AG20443 (cell line): ENCODE measurements at regions not wholly inside any gene's neighbourhood (a gene's known extent, or its start where the extent isn't known, plus 50 kb on each side); places are given as distances from the start of the nearest gene placed in this dataset.
"Not testable (repeated sequence)": the region's sequence is repeated elsewhere in the genome, so short reads cannot be mapped to it uniquely, and the experiment has no call there.

Experiments used
- DNase-seq: peaks from one replicate; pipeline ENCODE4 v3.0.0; 2012; ENCODE audit warnings: low spot score, mixed read lengths

DNA sequence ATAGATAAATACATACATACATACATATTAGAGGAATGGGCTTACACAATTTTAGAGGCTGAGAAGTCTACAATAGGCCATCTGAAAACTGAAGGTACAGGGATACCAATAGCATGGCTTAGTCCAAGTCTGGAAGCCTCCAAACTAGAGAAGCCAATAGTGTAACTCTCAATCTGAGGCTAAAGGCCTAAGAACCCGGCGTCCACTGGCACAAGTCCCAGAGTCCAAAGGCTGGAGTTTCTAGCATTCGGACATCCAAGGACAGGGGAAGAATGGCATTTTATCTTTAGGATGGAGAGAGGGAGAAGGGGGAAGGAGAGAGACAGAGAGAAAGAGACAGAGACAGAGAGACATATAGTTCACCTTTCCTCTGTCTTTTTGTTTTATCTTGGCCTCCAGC is 63.7 kb upstream of the SYT4 start:
- DNase-seq = no peak

DNA sequence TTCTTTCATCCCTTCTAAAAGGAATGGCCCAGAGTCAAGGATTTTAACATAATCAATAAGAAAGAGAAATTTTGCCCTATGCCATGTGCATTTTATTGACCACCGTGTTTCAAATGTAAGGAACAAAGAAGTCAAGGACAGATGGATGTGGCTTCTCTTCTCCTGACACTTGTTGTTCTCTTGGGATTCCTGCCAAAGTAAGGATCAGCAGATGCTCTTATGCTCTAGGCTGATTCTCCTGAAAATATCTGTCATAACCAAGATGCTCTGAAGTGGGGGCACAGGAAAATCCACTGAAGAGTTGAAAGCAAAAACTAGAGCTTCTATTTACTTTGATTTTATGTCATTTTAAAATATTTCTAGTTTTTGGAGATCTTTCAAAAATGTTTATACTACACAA is 72.9 kb upstream of the SYT4 start:
- DNase-seq = no peak

DNA sequence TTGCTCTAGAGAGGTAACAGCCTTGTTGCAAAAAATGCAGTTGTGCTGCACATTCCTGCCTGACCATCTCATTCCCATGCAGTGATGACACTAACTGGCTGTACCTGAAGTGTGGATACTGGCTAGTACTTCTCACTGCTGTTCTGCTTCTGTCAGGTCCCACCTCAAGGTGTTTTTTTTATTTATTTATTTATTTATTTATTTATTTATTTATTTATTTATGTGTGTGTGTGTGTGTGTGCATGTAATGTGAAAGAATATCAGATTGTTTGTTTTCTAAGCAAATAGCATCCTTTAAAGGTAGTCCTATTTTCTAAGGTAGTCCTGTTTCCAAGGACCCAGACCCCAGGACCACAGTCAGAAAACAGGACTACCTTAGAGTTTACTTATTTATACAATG is 87.2 kb upstream of the SYT4 start:
- DNase-seq = no peak

DNA sequence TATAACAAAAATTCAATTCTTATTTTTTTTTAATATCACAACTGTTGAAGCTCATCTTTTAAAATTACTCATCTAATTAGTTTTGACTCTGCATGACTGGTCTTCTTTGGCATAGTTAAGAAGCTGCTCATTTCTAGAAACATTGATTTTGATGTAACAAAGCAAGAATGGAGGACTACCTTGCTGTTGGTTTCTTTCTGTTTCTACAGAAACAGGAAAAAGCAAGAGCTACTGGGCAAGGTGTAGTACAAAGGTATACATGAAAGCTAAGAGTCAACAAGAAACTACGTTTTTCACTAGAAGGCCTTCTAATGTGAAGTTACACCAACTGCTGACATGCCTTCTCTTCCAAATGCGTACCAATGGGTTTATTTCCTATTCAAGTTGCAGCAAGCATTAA is 90.6 kb upstream of the SYT4 start:
- no peak for DNase-seq

DNA sequence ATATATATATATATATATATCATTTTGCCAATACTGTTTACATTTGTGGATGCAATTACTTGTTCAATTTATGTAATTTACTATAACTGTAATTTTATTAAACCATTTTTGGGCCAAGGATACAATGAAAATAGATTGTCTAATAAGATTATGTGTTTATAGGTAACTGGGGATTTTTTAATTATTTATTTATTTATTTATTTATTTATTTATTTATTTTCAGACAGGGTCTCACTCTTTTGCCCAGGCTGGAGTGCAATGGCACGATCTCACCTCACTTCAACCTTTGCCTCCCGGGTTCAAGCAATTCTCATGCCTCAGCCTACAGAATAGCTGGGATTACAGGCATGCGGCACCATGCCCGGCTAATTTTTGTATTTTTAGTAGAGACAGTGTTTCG is 92.0 kb upstream of the SYT4 start:
- DNase-seq = not testable (repeated sequence)

DNA sequence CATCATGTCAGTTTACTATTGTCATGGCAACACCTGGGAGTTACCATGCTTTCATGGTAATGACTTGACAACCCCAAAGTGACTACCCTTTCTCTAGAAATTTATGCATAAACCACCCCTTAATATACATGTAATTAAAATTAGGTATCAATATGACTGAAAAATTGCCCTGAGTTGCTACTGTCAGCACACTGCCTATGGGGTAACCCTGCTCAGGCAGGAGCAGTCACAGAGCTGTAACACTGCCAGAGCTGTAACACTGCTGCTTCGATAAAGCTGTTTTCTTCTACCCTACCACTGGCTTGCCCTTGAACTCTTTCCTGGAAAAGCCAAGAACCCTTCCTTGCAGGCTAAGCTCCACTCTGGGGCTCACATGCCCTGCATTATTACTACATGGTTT is 95.5 kb upstream of the SYT4 start:
- no peak for DNase-seq

DNA sequence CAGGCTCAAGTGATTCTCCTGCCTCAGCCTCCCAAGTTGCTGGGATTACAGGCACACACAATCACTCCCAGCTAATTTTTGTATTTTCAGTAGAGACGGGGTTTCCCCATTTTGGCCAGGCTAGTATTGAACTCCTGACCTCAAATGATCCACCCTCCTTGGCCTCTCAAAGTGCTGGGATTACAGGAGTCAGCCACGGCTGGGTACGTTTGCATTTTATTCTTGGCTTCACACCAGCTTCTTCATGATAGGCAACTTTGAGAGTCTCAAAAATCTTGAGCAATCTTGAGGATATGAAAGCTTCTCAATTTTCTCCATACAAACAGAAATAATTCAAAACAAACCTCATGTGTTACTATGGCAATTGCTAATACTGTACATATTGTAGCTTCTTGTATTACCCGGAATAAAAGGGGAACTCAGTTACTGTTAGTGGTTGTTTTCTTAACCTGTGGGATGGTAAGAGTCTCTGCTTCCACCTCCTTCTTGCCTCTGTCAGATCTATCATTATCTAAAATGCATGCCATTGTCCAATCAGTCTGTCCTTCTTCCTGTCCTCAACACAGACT is 102.9 kb upstream of the SYT4 start:
- DNase-seq = no peak

DNA sequence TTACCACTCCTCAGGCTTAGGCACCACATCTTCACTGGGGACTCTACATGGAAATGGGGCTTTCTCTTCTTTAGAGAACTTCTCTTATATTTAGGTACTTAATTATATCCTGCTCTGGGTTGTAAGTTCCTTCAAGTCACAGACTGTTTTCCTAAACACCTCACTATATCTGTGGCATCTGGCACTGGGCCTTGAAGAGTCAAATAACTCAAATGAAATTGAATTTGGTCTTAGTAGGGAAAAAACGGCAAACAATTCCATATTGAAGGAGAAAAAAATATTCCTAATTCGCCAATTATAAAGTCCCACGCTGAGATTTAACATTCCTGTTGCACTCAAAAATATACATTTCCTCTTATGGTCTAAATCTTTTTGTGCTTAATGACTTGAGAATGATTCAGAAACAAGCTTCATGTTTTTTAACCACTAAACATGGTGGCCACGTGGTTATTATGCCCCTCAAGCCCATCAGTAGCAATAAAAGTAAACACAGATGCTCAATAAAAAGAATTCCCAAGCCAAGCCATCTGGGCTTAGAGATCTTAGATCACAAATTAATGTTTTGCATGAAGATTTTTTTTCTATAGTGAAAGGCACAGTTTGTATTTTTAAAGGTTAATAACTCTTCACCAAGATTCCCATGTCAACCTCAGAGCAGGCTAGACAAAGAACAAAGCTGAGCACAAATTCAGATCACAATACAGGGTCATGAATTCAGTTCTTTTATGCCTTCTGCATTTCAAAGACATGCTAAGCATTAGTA is 105.5 kb upstream of the SYT4 start:
- no peak for DNase-seq

DNA sequence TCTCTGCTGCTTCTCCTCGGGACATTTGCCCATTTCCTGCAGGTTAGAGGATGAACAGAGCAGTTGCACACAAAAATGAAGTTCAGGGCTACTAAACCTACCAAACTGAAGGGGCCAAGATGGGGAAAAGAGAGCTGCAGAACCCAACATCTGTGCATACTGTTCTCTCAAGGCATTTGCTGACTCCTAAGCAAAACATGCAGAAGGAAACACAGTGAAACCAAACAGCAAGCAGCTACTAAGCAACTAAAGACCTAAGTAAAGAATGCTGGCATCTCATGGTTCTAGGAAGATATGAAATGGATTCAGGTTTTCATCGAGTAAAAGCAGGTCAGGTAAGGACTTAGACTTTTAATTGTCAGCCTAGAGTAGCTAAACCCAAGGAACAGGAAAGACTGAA is 111.9 kb upstream of the SYT4 start:
- DNase-seq = no peak

DNA sequence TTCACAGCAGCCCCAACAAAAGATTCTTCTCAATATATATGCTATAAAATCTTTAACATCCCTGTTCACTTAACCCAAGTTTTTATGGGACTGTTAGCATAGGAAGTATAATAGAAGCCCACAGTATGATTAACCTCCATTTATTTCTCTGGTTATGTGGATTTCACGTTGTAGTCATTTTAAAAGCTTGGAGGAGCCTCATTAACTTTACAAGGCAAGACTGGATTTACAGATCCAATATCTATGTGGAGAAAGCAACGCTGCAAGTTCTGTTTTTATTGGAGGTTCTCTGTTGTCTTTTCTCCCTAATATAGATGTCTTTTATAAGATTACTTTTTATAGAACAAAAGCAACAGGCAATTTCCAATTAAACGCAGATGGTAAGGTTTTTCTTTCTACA is 114.9 kb upstream of the SYT4 start:
- DNase-seq = no peak

DNA sequence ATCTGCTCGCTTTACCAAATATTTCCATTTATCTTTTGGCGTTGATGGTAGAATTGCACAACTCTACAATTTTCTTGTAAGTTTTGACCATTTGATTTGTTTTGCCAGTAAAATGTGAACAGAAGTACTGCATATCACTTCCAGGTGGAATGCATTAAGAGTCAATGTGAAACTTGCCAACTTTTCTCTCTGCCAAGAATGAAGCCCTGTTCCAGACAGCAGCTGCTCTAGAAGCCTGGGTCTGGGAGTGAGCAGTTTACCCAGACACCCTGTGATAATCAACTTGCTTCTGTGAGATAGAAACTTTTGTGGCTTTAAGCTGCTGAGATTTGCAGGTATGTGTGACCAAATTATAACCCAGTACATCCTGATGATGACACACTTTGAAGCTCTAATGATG is 115.9 kb upstream of the SYT4 start:
- no peak for DNase-seq

DNA sequence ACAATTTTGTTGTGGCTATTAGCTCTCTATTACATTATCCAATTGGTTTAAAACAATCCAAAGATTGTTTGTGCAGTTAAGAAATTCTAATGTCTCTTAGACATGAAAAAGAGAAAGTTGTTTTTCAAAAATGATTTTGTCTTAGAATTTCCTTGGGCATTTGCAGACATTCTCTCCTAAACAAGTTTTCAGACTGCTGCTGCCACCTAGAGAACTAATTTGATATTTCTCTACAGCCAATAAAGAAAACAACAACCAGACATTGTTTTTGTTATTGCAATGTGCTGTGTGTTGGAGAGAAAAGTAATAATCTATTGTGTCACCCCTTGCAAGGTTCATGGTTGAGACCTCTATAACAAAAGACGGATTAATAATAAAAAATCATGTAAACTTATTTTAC is 119.0 kb upstream of the SYT4 start:
- peak; percentile 16 for DNase-seq

DNA sequence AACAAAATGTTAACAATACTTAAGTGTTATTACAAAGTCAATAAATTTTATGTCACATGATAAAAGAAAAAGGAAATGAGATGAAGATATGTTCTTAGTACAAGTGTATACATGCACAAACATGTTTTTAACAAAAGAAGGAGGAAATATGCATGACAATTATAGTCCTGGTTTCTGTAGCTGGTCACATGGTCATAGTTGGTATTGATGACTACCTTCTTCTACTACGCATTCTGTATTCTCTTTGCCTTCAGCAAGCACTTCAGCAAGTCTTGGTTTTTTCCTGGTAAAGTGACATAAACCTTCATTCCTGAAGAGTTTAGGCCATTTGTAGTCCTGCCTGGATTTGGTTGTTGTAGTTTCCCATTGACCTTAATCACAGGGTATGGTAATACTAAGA is 121.3 kb upstream of the SYT4 start:
- no peak for DNase-seq

DNA sequence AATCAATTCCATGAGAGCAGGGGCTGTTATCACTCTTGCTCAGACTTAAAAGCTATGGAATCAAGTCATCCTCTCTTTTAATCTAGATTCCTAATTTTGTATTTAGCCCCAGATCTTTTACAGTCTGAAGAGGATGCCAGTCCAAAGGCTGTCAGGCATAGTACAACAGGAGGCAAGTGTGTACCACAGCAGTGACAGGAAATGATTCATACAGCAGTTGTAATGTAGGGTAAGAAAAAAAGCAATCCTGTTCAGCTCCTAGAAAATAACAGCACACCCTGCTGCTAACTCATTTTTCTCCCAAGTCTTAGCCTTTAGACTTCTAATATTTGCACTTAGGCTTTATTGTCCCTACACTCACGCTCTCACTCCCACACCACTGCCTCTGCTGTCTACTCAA is 127.8 kb upstream of the SYT4 start:
- no peak for DNase-seq

DNA sequence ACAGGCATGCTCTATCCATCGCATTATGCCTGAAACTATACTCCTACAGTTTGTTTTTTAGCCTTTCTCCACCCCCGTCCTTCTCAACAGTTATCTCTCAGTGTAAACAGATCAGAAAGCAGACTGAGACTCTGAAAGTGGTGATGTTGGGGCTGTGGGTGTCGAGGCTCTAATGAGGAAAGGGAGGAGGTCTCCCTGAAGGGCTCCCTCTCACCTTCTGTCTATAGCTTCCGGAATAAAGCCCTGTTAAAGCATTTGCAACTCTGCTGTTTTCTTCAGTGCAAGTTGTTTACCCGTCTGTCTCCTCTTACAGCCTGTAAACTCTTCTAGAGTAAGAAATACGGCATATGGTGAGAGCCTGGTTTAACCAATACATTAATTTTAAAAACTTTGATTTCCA is 136.7 kb upstream of the SYT4 start:
- DNase-seq = no peak

DNA sequence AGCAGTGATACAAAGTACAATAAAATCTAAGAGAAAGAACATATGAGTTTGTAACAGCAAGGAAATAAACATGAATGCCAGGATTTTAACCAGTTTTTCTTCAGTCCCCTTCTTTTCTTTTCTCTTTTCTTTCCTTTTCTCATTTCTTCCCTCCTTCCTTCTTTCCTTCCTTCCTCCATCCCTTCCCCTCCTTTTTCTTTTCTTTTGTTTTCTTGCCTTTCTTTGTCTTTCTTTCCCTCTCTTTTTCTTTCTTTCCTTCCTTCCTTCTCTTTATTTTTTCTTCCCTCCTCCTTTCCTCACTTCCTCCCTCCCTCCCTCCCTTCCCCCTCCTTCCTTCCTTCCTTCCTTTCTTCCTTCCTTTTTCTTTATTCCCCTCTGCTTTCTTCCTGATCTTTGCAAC is 142.8 kb upstream of the SYT4 start:
- DNase-seq = no peak

DNA sequence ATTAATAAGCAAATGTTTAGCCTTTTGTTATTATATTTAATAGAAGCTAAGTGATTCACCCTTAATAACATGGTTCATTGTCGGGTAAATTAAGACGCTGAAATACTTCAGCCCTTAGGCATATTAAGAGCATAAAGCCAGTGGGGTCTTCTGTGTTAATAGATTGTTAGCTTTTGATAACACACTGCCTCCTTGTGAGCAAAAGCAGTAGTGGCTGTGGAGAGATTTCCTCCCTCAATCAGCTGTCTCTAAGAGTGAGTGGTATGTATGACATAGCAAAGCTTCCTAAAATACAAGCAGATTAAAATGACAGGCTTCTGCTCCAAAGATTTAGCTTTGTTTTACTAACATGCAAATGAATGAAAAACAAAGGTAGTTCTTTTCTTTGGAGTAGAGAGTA is 143.7 kb upstream of the SYT4 start:
- no peak for DNase-seq

DNA sequence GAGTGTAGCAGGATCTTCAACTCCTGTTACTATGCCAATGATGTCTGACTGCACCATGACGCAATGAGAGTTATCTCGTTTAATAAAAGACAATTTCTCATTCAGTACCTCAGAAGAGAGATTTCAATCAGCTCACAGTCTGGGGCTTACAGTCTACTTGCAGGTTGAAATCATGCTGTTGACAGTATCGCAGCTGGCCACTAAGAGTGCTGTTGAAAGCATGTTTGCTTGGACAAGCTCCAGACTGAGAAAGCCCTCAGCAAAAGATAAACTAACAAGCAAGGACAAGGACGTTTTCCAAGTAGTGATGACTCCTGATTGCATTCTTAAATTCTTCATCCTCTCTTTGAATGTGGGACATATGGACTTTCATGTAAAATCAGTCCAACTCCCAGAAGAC is 145.2 kb upstream of the SYT4 start:
- peak; percentile 9 for DNase-seq

DNA sequence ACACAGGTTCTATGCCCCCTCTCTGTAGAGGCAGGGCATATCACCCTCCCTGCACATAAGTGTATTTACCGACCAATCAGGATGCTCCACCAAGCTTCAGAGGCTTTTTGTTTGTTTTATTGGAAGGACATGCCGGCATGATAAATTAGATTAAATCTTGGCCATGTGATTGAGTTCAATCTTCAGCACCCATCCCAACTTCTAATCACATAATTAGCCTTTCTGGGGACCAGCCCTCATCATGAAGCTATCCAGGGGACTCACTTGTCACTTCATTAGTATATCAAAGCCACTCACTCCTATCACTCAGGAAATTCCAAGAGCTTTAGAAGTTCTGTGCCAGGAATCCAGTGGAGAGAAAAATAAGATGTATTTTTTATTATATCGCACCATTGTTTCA is 158.6 kb upstream of the SYT4 start:
- DNase-seq = no peak

DNA sequence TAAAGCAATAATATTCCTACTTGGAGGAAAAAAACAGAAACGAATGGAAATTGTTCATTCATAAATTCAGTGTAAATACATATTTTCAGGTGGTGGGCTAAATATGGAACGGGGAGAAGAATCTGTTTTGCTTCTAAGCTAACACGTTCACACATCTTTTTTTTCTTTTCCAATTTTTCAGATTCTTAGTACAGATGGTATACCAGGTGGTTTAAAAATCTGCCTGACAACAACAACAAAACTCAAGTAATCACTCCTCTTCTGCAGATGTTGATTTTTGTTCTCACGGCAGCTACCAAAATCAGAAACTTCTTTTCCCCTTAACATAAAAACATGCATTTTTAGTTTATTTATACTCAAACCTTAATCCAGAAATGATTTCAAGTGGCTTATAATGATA is 164.8 kb upstream of the SYT4 start:
- no peak for DNase-seq

DNA sequence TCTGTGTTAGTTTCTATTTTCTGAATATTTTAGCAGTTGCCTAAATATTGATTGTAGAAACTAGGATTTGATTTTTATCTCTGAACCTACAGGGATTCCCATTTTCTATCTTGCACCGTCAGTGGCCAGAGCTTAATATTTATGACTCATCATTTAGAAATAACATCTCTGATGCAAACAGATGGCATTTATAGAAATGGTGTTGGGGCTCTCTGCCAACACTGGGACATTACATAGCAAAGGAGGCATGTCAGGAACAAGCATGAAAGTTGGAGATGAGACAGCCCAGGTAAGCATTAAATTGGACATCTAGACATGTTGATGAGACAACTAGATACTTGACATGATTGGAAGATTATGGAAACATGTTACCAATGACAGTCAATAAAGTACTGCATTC is 165.3 kb upstream of the SYT4 start:
- no peak for DNase-seq

DNA sequence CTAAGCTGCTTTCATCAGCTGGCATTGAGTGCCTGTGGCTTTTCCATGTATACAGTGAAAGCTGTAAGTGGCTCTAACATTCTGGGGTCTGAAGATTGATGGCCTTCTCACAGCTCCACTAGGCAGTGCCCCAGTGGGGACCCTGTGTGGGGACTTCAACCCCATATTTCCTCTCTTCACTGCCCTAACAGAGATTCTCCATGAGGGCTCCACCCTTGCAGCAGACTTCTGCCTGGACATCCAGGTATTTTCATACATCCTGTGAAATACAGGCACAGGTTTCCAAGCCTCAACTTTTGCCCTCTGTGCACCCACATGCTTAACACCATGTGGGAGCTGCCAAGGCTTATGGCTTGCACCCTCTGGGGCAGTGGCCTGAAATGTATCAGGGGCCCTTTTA is 188.2 kb upstream of the SYT4 start:
- DNase-seq = no peak

DNA sequence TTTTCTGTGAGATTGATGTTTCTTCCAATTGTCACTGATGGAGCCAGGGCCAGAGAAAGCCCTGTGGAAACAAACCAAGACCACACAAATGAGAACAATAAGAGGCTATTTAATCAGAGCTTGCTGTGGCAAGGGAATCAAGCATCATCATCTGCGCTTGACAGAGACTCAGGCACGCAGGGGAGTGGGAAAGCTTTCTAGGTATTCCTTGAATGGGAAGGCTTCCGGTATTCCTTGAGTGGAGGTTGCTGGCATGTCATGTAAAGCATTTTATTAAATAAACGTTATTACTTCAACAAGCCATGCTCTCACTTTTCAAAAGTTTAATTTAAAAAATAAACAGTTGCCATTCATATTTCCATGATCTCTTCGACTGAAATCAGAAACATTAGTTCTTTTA is 194.6 kb upstream of the SYT4 start:
- DNase-seq = no peak

DNA sequence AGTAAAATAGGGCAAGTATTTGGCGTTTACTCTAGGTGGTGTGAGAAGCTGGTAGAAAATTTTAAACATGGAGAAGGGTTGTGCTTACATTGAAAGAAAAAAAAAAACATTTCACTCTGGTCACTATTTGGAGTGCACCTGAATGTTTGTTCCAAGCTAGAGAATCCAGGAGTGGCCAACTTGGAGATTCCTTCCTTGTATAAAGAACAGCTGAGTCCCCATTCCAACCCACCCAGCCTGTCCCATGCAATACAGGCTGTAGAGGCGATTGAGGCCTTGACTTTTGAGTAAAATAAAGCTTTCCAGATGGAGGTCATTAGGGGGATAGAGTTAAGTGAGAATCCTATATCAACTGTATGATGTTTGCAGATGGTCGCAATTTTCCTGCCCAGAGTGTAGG is 203.8 kb upstream of the SYT4 start:
- no peak for DNase-seq
